Hippocampal formation (tissue), 2 donors: ENCODE measurements at regions not wholly inside any gene's neighbourhood (a gene's known extent, or its start where the extent isn't known, plus 50 kb on each side); places are given as distances from the start of the nearest gene placed in this dataset.

Experiments
- DNase-seq, 2 donors: peaks; one replicate each; lab custom pipeline; 2025; lab: John Stamatoyannopoulos, UW

GRCh38 chr16:87552072-87552718 lies 50.1 kb upstream of the JPH3 start:
- DNase-seq = no peak

GRCh38 chr16:87551487-87551886 lies 50.8 kb upstream of the JPH3 start:
- no peak for DNase-seq

GRCh38 chr16:87550495-87550961 lies 51.8 kb upstream of the JPH3 start:
- DNase-seq = peak in 1 of 2 donors; percentile 11

GRCh38 chr16:87549627-87550494 lies 52.4 kb upstream of the JPH3 start:
- DNase-seq = no peak

GRCh38 chr16:87548046-87548445 lies 54.3 kb upstream of the JPH3 start:
- no peak for DNase-seq

- DNase-seq = no peak
Measured at GRCh38 chr16:87543436-87544191, 50.8 kb upstream of the ZCCHC14 start.

GRCh38 chr16:87542531-87543102 lies 49.8 kb upstream of the ZCCHC14 start:
- DNase-seq = no peak
